Fibroblast of pulmonary artery (primary cell): ENCODE measurements at regions not wholly inside any gene's neighbourhood (a gene's known extent, or its start where the extent isn't known, plus 50 kb on each side); places are given as distances from the start of the nearest gene placed in this dataset.

ENCODE experiments used
- DNase-seq: peaks from one replicate; pipeline ENCODE4 v3.0.0-alpha.2; 2010; ENCODE audit warnings: low read depth
- H3K4me3 ChIP-seq: replicated peaks from 2 replicates; pipeline ENCODE4 v1.5.1; 2011; ENCODE audit warnings: low read depth, mild to moderate bottlenecking, control low read depth, low read length, moderate library complexity
- CTCF ChIP-seq: IDR thresholded peaks from 2 replicates; pipeline ENCODE4 v1.5.1; 2011; ENCODE audit warnings: mild to moderate bottlenecking, control low read depth, low read length, inconsistent platforms; ENCODE audit errors: missing control alignments

DNA sequence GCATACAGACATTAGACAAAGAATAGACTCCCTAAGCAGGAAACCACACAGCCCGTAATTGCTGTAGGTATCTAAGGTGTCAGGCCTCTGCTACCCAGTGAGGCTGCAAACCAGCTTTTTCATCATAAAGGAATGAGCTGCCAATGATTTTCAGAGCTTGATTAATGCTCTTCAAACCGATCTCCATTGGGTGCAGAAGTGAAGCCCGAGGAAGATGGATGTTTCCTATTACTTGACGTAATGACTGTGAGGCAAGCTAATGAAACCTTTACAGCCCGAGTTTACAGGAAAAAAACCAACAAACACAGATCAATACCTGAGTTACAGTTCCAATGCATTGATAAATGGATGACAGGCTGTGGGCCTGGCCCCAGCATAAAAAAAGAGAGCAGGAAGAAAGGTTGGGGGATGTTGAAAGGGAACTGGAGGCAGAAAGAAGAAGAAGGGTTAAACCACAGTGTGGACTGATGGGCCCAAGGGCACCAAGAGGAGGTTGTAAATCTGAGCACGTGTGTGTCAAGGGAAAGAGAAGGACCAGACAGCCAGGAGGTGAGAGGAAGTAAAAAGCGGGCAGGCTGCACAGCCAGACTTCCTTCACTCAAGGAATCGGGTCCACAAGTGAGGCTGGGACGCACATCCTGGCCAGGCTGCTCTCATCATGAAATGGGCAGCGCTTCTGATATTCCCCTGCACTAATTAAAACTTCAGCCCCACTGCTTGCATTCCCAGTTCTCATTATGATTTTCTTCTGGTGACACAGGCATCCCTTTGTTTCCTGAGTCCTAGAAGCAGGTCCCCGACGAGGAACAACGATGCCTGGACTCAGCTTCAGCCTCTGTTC is 70.6 kb upstream of the NTM start:
- no peak overlapping the region for H3K4me3 ChIP-seq
- TF ChIP-seq CTCF, result no peak
- no peak for DNase-seq

- no peak for DNase-seq
- no peak for TF ChIP-seq CTCF
- no peak overlapping the region for H3K4me3 ChIP-seq
Measured at GRCh38 chr11:131300439-131300717, 70.0 kb upstream of the NTM start.

DNA sequence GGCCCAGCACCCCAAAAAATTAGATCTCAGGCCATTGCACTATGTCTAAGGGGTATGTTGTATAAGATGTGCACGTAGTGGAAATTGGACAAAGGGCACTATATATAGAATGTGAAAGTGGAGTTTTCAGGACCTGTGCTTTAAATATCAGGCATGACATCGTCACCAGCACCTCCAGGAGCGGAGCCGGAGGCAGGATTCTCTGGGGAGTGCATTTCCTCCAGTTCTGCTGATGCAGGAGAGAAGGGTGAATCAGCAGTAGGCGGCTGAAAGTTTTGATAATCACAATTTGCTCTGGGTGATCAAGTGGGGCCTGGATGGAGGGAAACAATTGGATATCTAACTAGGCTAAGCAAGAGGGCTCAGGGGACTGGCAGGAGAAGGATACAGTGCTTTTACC is 69.1 kb upstream of the NTM start:
- DNase-seq, result no peak
- no peak for TF ChIP-seq CTCF
- H3K4me3 ChIP-seq, result no peak overlapping the region

- no peak for TF ChIP-seq CTCF
- H3K4me3 ChIP-seq, result no peak overlapping the region
- no peak for DNase-seq
Measured at GRCh38 chr11:131302836-131303235, 67.6 kb upstream of the NTM start.

GRCh38 chr11:131303611-131304119 is 66.8 kb upstream of the NTM start:
- H3K4me3 ChIP-seq, result no peak overlapping the region
- no peak for DNase-seq
- no peak for TF ChIP-seq CTCF

GRCh38 chr11:131305005-131305404 is 65.4 kb upstream of the NTM start:
- TF ChIP-seq CTCF, result no peak
- H3K4me3 ChIP-seq, result no peak overlapping the region

GRCh38 chr11:131307506-131307905 is 62.9 kb upstream of the NTM start:
- no peak for TF ChIP-seq CTCF
- no peak overlapping the region for H3K4me3 ChIP-seq
- no peak for DNase-seq

More at GRCh38 chr11:131305005-131305404, 65.4 kb upstream of the NTM start:
- DNase-seq, result no peak
